Right ventricle myocardium inferior (tissue), 1 donor: ENCODE measurements at regions not wholly inside any gene's neighbourhood (a gene's known extent, or its start where the extent isn't known, plus 50 kb on each side); places are given as distances from the start of the nearest gene placed in this dataset.
"Not testable (repeated sequence)": the region's sequence is repeated elsewhere in the genome, so short reads cannot be mapped to it uniquely, and the experiment has no call there.

Source experiments
- ATAC-seq: fragments of 200-7000 bp; cut with Tn5 transposase; one replicate; pipeline ENCODE4 v1.9.1; 2020; ENCODE audit warnings: mild to moderate bottlenecking, moderate library complexity
- DNase-seq: peaks from one replicate; pipeline ENCODE4 v3.0.0; 2021; ENCODE audit errors: missing footprints
- intact Hi-C: fragments of 100-400 bp; cut with DNase I; formaldehyde crosslinking; loops from one replicate; pipeline ENCODE4 v1.11.0; 2022
- donor health status: DM: no; HTN: yes; CAD: no; lungs with severe emphysema.

DNA sequence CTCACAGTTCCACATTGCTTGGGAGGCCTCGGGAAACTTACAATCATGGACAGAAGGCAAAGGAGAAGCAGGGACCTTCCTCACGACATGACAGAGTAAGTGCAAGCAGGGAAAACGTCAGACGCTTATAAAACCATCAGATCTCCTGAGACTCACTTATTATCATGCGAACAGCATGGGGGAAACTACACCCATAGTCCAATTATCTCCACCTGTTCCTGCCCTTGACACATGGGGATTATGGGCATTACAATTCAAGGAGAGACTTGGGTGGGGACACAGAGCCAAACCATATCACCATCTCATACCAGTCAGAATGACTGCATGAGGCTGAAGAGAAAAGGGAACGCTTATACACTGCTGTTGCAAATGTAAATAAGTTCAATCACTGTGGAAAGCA lies 1066.9 kb upstream of the PCDH7 start:
- intact Hi-C loops = no loop called here
- DNase-seq (no peak), ATAC-seq (no peak)

DNA sequence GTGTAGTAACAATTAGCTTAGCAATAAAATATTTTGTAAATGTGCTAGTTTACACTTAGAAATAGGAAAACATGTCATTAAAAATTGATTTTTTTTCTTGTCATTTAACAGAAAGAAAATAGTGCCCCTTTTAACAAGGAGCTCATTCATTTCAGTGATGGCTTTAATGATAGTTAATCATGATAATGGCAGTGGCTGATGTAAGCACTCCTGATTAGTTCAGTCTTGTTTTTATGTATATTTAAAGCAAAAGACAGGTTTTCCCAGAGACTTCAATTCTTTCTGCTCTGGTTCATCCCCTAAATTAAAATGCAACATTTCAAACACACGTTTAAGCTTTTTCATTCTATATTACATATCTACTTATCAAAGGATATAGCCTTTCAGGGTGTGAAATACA lies 1039.5 kb upstream of the PCDH7 start:
- intact Hi-C loops = no loop called here
- no peak for ATAC-seq
- DNase-seq = no peak

DNA sequence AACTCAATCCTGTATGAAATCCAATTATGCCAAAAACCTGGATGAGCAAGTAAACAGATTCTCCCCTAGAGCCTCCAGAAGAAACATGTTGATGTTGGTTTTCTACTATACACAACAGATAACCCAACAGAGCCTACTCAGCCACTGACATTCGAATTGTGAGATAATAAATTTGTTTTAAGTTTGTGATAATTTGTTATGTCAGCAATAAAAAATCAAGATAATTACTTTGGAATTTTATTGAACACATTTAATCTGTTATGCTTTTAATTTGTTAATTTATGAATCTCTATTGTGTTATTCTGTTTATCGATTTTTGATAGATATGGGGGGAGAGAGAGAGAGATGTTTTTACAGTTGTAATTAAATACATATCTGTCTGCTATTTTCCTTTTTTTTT lies 1016.1 kb upstream of the PCDH7 start:
- no peak for DNase-seq
- ATAC-seq = no peak
- intact Hi-C loops = no loop called here

DNA sequence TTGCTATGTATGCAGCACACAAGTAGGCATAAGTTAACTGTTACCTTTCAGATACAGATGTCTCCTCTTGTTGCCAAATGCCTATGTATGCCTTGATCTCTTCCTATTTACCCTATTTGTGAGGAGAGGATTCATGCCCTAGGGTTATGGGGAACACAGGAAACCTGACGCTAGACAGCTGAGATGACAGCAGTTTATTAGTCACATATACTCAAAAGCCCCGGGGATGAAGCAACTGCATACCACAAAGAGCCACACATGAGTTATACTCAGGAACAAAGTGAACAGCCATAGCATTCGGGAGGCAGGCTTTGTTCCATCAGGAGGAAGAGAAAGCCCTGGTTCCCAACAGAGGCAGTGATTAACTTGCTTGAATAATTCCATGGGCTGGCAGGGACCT lies 1011.7 kb upstream of the PCDH7 start:
- ATAC-seq (no peak), DNase-seq (no peak)
- intact Hi-C loops = no loop called here

DNA sequence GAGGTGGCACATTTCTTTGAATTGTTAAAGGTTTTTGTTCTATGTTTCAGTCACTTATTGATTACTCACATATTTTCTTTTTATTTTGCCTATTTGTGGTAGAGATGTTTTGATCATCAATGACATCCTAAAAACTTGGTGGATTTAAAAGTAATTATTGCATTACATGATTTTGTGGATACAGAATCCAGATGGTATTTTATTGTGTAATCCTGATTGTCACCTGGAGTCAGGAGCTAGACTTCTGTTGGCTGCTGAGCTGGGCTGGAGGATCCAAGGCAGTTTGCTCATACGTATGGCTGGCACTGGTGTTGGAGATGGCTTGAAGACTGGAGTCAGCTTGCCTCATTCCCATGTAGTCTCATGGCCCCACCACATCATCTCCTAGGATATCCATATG lies 1009.6 kb upstream of the PCDH7 start:
- intact Hi-C loops = no loop called here
- no peak for DNase-seq
- ATAC-seq = no peak

DNA sequence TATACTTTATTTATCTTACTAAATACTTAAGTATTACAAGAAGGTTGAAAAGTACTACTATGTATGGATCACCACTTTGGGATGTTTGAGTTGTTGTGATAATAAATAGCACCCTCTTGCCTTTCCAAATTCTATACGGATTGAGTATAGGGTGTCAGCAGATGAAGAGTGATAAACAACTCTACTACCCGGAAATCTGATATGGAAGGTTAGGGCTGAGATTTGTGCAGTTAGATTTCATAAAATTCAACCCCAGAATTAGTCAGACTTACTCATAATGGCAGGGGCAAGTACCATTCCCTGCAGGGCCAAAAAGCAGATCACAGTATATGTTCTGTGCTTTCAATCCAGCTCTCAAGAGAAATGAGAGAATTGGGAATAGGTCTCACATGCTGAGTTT lies 1008.9 kb upstream of the PCDH7 start:
- intact Hi-C loops = no loop called here
- DNase-seq (no peak), ATAC-seq (no peak)

DNA sequence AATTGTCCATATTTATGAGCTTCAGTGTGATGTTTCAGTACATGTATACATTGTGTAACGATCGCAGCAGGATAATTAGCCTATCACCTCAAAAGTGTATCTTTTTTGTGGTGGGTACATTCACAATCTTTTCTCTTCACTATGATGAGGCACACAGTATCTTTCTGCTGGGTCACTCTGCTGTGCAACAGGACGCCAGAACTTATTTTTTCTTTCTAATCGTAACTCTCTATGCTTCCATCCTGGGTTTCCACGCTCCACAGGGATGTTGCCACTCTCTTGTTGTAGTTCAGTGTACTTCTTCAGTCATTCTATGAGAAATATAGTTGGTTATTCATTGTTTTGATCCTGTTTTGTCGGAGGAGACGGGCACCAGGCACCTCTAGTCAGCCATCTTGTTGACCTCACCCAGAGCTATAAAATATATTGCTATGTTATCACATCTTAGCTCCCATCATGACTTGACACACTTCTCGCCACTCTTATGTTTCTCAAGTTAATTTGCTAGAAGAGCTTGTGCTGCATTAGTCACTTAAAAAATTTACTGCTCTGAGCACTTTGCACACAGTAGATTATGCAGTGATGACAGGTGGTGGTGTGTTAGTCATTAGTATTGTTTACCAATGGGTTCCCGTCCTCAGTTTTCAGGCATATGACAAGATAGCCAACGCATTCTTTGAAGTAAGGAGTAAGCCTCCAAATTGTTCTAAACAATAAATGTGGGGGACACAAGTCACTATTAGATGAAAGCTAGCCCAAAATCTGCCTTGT lies 1002.7 kb upstream of the PCDH7 start:
- no peak for DNase-seq
- intact Hi-C loops = no loop called here
- no peak for ATAC-seq

DNA sequence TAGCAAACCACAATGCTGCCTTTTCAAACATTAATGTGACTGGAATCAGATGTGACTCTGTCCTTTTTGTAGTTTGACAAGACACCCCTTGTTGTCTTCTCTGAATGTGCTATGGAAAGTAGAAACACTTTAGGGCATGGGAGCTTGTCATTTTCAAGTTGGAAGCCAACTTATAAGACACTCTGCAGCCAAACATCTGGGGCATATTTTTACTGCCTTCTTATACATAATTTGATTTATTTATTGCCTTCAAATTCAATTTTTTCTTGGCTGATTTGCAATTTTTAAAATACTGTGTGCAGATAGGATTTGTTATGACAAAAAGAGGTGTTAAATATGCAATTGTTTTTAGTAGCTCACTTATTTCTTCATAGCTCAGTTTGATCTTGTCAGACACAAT lies 1002.0 kb upstream of the PCDH7 start:
- no peak for DNase-seq
- ATAC-seq = no peak

DNA sequence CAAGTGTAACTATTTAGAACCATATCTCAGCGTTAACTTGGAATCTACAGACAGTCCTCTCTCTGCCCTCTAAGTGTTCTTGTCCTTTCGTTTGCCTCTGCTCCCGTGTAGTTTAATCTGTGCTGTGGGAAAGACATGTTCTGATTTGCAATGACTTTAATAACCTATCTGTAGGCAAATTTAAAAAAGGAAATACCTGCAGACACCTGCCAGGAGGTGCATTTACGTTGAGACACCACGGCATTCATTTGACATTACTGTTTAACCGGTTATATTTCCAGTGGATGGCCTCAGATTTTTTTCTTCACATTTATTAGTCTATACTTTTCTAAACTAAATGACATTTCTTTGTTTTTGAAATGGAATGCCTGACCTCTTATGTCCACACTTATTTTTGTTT lies 997.9 kb upstream of the PCDH7 start:
- intact Hi-C loops = no loop called here
- DNase-seq = no peak
- ATAC-seq = no peak

More for the DNA sequence above, 1002.0 kb upstream of the PCDH7 start:
- intact Hi-C loops = no loop called here

DNA sequence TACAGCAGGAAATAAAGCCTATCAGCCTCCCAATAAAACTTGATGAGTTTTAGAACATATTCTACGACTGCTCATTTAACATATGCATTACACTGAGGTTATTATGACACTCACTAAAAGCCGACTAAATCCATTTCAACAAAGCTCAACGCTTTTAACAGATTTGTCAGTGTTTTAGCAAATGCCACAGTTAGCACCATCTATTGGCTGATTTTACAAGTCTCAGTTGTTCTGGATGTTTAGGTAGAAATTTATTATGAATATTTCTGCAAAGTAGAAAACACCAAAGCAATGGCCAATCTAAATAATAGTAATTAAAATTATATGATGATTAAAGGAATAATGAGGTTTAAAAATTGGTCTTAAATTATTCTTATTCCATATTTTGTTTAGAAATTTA lies 993.2 kb upstream of the PCDH7 start:
- ATAC-seq (no peak), DNase-seq (no peak)
- intact Hi-C loops = no loop called here

DNA sequence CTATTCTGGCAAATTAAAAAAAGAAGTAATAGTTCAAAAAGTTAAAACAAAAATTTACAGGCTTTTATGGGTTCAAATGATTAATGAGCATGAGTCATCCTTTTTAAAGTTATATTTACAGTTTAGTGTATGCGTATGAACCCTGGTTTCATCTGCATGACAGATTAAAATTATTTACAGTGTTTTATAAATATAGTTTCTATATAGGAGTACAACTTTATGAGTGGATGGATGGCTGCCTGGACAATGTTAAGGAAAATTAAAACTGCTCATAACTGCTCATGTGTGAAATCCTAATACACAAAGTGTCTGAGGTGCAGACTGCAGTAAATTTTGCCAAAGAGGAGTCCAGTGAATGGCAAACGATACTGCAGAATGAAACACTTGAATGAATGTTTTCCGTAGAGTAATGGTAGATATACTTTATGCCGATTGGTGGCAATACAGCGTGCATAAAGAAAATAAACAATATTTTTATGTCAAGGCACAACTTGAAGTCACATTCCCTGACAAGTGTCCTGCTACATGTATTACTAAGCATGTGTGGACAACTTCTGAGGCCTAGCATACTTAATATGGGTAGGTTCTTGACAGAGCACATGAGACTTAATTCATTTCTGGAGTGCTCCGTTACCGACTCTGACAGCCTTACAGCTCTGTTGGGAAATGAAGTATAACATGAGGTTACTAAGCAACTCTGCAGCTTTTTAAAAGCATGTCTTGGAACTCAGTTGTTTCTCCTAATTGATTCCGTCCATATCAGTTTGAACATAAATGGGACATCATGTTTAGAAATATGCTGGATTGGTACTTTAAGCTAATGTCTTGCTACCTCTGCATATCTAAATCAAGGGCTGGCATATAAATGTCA lies 985.6 kb upstream of the PCDH7 start:
- no peak for ATAC-seq
- DNase-seq = no peak
- intact Hi-C loops = no loop called here

DNA sequence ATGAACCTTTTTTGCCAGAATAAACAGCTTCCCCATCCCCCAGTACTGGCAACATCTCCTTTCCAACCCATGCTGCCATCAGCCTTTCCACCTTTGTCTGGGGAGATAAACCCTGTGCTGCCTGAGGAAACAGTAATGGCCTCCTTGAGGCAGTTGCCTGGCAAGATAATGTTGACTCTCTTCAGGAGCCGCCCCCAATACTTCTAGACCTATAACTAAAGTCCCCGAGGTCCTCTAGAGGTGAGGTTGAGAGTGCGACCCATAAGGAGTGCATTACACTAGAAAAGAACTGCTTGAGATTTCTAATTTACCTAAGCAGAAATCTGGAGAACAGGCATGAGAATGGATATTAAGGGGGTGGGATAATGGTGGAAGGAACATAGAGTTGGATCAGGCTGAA lies 963.2 kb upstream of the PCDH7 start:
- DNase-seq = no peak
- intact Hi-C loops = no loop called here
- ATAC-seq = no peak

DNA sequence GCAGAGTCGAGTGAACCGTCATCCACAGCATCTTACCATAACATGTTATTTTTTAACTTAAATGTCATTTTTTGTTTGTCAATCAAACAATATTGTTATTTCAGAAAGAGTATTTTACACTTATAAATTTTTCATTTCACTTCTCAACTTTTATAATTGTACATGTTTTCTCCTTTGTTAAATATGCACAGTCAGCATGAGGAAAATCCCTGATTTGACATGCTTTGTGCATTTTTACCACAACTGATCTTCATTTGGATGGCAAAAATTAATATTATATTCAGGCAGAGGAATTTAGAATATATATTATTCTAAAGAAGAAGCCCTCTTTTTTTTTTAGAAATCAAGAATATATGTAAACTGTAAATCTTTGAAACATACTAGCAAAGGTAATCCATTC lies 958.0 kb upstream of the PCDH7 start:
- intact Hi-C loops = no loop called here
- no peak for ATAC-seq
- DNase-seq = no peak

DNA sequence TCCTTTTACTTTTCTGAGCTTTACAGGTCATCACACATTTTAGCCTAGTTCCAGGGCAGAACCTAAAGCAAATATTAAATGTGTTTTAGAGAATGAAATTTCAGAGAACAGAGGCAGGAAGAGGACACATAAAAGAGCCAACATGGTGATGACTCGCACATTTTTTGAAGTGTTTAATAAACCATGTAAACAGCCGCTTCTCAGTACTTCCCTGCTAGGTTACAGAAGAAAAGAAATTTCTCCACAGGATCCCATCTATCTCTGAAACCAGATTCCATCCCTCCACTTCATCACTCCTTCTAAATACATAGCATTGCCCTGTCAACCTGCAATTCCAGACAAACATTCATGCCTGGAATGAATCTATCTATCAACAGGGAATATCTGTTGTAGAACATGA lies 949.5 kb upstream of the PCDH7 start:
- DNase-seq (no peak), ATAC-seq (no peak)
- intact Hi-C loops = no loop called here

DNA sequence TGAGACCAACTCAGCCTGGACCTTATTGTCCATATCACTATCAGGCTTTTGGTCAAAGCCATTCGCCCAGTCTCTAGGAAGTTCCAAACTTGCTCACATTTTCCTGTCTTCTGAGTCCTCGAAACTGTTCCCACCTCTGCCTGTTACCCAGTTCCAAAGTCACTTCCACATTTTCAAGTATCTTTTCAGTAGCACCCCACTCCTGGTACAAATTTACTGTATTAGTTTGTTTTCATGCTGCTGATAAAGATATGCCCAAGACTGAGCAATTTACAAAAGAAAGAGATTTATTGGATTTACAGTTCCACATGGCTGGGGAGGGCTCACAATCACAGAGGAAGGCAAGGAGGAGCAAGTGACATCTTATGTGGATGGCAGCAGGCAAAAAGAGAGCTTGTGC lies 932.0 kb upstream of the PCDH7 start:
- DNase-seq, ATAC-seq, intact Hi-C loops: not testable (repeated sequence)

DNA sequence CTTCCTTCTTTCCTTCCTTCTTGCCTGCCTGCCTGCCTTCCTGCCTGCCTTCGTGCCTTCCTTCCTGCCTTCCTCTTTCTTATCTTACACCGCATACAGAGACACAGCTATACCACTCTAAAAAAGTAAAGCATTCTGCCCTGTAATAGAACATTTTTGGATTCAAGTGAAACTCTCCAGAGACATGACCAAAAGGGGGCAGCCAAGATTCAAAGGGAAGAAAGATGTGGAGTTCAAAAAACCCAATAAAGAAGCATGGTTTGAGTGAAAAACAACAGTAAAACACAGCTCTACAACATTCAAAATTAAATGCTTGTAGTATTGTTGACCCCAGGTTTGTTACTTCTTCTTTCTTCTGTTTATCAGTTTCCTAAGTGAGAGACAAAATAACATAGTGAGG lies 914.9 kb upstream of the PCDH7 start:
- ATAC-seq (no peak), DNase-seq (no peak)
- intact Hi-C loops = no loop called here

DNA sequence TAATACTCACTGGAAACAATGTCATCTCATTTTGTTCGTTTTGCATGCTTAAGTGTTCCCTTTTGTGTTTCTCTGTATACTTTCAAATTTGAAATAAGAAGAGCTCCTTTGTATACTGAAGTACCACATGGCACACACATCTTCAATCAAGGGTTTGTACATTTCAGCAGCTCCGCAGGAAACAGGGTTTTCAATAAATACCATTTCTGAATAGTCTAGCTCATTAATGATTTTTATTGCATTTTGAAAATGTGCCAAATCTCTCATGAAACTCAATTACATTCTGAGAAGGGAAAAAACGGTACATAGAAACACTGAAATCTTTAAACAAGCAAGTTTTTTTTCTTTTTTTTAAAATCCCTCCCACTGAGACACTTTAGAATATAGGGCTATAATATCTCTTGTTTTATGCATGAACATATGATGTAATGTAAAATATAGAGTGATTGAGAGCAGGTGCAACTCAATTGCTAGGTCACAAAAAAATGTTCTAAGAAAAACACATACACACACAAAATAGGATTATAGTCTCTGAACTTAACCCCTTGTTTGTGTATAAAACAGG lies 914.2 kb upstream of the PCDH7 start:
- intact Hi-C loops = no loop called here
- DNase-seq (no peak), ATAC-seq (no peak)

DNA sequence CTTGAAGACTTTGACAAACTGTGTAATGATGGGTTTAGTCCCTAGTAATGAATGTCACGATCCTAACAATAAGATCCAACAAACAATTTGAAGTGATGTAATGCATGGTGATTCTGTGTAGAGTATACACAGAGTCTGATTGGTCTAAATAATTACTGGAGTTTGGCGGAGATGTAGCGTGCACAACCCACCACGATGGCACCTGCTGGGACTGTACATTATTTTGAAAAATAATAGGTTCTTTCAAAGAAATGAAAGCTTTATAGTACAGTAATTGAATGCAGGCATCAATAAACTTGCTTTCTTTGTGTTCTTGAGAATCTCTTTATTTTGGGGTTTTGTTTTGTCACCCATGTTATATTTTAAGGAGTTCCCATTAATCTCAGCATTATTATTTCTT lies 902.2 kb upstream of the PCDH7 start:
- ATAC-seq = no peak
- intact Hi-C loops = no loop called here
- no peak for DNase-seq

DNA sequence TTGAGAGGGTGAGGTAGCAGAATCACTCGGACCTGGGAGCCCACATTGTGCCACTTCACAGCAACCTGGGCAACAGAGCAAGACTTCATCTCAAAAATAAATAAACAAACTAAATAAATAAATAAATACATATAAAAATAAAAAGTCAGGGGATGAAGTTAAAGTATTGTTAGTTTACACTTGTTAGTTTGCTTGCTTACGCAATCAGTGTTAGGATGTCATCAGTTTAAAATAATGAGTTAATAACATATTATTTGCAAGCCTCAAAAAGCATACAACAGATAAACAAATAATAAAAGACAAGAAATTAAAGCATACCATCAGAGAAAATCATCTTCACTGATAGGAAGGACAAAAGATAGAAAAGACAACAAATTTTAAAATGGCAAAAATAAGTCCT lies 891.1 kb upstream of the PCDH7 start:
- intact Hi-C loops = no loop called here
- no peak for DNase-seq
- no peak for ATAC-seq

DNA sequence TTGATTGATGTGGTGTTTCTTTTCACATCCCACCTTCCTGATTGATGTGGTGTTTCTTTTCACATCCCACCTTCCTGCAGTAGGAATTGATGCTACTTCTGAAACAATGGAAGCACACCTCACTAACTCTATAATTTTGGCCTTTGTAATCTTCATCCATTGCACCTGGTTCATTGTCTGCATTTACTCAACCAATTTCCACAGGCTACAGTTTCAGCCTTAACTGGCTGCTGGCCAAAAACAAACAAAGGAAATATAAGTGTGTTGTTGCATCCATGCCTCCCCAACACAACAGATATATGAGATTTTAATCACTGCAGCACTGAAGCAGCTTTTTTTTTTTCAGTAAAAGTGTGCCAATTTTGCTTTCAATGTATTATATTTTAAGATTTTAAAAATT lies 867.6 kb upstream of the PCDH7 start:
- DNase-seq (no peak), ATAC-seq (no peak)
- intact Hi-C loops = no loop called here
